LNCaP clone FGC (cell line): ENCODE measurements at regions not wholly inside any gene's neighbourhood (a gene's known extent, or its start where the extent isn't known, plus 50 kb on each side); places are given as distances from the start of the nearest gene placed in this dataset.
"Not testable (repeated sequence)": the region's sequence is repeated elsewhere in the genome, so short reads cannot be mapped to it uniquely, and the experiment has no call there.

ENCODE experiments used
- DNase-seq: peaks from one replicate; pipeline ENCODE4 v3.0.0-alpha.2; 2011; ENCODE audit warnings: low read depth
- H3K4me3 ChIP-seq: 2 replicates; pipeline ENCODE4 v1.5.1; 2011; ENCODE audit warnings: mild to moderate bottlenecking, low read depth, low read length, control low read depth
- TF ChIP-seq, protein P1 (sequence below): IDR thresholded peaks from 2 replicates; pipeline ENCODE4 v1.5.1; 2012; ENCODE audit warnings: mild to moderate bottlenecking; ENCODE audit not compliant: control insufficient read depth, insufficient read depth; ENCODE audit errors: extremely low read depth

DNA sequence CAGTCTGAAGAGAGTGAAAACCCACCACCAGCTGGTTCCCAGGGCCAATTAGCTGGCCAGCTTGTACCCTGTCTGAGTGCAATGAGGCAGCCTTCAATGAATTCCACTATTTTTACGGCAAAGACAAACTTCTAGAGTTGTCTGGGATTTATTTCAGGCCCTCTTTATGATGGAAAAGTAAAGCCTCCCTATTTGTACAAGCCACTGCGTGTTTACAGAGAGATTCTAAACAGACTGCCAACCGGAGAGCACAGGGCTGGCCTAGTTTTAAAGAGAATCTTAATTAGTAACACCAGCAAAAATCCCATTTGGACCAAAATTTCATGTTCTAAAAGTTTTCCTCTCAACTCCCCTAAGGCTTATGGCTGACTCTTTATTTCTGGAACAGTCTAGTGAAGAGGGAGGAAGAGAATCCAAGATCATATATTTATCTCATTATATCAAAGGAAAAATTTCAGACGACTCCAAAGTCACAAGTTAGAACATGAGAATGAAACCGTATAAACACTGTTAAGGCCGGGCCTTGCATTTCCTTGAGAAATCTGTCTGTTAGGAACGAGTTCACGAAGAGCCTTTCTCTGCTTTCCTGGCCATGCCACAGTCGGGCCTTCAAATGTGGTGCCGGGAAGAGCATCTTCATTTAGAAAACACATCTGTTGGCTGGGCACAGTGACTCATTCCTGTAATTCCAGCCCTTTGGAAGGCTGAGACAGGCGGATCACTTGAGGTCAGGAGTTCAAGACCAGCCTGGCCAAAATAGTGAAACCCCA, 724.6 kb upstream of the NRP1 start:
- TF ChIP-seq, protein P1, sequence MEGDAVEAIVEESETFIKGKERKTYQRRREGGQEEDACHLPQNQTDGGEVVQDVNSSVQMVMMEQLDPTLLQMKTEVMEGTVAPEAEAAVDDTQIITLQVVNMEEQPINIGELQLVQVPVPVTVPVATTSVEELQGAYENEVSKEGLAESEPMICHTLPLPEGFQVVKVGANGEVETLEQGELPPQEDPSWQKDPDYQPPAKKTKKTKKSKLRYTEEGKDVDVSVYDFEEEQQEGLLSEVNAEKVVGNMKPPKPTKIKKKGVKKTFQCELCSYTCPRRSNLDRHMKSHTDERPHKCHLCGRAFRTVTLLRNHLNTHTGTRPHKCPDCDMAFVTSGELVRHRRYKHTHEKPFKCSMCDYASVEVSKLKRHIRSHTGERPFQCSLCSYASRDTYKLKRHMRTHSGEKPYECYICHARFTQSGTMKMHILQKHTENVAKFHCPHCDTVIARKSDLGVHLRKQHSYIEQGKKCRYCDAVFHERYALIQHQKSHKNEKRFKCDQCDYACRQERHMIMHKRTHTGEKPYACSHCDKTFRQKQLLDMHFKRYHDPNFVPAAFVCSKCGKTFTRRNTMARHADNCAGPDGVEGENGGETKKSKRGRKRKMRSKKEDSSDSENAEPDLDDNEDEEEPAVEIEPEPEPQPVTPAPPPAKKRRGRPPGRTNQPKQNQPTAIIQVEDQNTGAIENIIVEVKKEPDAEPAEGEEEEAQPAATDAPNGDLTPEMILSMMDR = no peak
- no peak overlapping the region for H3K4me3 ChIP-seq

DNA sequence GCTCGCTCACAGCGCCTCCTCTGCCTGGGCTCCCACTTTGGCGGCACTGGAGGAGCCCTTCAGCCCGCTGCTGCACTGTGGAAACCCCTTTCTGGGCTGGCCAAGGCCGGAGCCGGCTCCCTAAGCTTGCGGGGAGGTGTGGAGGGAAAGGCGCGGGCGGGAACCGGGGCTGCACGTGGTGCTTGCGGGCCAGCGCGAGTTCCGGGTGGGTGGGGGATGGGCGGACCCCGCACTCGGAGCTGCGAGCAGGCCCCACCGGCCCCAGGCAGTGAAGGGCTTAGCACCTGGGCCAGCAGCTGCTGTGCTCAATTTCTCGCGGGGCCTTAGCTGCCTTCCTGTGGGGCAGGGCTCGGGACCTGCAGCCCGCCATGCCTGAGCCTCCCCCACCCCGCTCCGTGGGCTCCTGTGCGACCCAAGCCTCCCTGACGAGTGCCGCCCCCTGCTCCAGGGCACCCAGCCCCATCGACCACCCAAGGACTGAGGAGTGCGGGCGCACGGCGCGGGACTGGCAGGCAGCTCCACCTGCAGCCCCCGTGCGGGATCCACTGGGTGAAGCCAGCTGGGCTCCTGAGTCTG, 721.0 kb upstream of the NRP1 start:
- not testable (repeated sequence) for DNase-seq, H3K4me3 ChIP-seq

More for the DNA sequence above, 724.6 kb upstream of the NRP1 start:
- no peak for DNase-seq

DNA sequence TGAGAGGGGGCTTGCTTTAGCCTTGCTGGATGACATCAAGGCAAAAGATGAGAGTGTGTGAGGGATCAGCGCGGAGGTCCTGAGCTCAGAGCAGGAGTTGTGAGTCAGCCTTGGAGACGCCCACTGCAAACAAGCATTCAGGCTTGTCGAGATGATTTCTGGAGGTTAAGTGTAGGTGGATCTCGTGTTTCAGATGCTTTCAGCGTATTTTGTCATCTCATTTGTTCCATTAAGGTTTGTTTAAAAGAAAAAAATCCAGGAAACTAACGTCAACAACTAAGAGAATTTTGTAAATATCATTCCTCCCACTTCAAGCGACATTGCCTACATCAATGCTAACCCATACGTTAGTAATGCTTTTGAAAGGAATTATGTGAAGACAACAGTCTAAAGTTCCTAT, 715.4 kb upstream of the NRP1 start:
- TF ChIP-seq, protein P1 = no peak
- no peak overlapping the region for H3K4me3 ChIP-seq
- DNase-seq = no peak

DNA sequence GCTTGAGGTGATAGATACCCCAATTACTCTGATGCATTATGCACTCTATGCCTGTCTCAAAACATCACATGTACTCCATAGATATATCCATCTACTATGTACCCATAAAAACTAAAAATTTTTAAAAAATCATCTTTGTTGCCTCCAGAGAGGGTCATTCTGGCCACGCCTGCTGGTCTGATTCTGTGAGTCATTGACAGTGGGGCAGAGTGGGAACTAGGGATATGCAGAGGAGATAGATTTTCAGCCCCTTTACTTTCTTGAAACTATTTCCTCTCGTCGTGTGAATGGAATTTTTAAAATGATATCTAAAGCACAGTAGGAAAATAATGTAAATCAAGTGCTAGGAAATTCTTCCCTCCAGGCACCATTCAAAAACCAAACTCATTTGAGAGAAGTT, 715.0 kb upstream of the NRP1 start:
- H3K4me3 ChIP-seq = no peak overlapping the region
- TF ChIP-seq, protein P1 = no peak
- DNase-seq = no peak

DNA sequence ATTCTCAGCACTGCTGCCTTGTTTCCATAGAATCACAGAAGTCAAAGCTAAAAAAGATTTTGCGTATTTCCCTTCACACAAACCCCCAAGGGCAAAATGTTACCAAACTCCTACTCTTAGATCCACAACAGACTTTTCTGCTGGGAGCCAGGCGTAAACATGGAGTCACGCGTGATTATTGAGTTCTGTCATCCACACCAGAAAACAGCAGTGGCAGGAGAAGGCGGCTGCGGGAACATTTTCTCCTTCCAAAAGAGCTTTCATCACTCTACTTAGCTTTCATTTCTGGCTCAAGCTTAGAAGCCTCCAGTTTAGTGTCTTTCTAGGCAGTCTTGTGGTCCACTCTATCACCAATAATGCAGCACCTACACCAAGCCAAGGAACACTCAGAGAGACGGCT, 712.9 kb upstream of the NRP1 start:
- H3K4me3 ChIP-seq = no peak overlapping the region
- TF ChIP-seq, protein P1 = no peak

DNA sequence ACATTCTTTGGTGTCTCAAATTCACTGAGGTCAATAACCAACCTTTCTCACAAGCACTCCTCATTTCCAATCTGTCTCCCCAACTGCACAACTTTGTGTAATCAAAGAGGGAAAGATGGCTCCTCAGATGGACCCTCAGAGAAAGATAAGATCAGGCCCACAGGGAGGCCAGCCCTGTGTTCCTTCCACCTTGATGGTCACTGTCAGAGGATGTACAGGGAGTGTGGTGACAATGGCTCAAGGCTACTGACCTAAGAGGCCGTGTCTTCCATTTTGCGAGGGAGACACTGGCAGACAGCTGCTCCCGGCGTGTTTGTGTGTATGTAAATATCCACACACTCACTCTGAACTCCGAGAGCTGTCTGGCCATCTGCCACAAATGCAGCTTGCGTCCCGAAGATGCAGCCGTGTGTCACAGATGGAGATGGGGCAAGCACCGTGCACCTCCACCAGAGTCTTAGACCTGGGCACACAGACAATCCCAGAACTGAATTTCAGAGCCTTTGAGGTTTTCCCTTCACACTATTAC, 712.1 kb upstream of the NRP1 start:
- TF ChIP-seq, protein P1 = no peak
- DNase-seq = no peak
- no peak overlapping the region for H3K4me3 ChIP-seq

More for the DNA sequence above, 712.9 kb upstream of the NRP1 start:
- DNase-seq = no peak

DNA sequence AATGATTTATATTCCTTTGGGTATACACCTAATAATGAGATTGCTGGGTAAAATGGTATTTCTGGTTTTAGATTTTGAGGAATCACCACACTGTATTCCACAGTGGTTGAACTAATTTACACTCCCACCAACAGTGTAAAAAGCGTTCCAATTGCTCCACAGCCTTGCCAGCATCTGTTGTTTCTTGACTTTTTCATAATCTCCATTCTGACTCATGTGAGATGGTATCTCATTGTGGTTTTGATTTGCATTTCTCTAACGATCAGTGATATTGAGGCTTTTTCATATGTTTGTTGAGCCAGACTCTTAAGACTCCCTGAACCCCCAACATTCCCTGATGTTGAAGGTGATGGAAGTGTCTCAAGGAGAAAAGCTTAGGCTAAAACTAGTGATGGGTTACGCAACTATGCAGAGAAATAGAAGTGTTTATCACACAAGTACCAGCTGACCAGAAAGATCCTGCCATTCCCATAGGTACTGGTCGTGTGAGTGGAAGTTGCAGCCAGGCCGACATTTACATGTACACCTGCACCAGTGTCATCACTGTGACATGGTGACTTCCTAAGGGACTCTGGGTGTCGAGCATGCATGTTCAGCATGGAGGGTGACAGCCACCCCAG, 711.2 kb upstream of the NRP1 start:
- DNase-seq = no peak
- TF ChIP-seq, protein P1 = no peak
- no peak overlapping the region for H3K4me3 ChIP-seq
